Activated naive CD8-positive, alpha-beta T cell treated with anti-CD3 and anti-CD28 coated beads, Interleukin-2, amount 50 U/mL, for 24 hours (primary cell): ENCODE measurements at regions not wholly inside any gene's neighbourhood (a gene's known extent, or its start where the extent isn't known, plus 50 kb on each side); places are given as distances from the start of the nearest gene placed in this dataset.
"Not testable (repeated sequence)": the region's sequence is repeated elsewhere in the genome, so short reads cannot be mapped to it uniquely, and the experiment has no call there.

Experiments used
- ATAC-seq: fragments of 150-1000 bp; cut with Tn5 transposase; one replicate; pipeline ENCODE4 v1.10.0; 2021
- DNase-seq: peaks from one replicate; pipeline ENCODE4 v3.0.0; 2021
- H3K27ac Mint-ChIP-seq: one replicate; pipeline ENCODE4 v1.8.0; 2021; ENCODE audit warnings: mild to moderate bottlenecking, mixed read lengths
- H3K27me3 Mint-ChIP-seq: one replicate; pipeline ENCODE4 v1.8.0; 2021; ENCODE audit warnings: mixed read lengths
- H3K36me3 Mint-ChIP-seq: one replicate; pipeline ENCODE4 v1.8.0; 2021; ENCODE audit warnings: low read depth, mixed read lengths
- H3K4me1 Mint-ChIP-seq: one replicate; pipeline ENCODE4 v1.8.0; 2021; ENCODE audit warnings: mixed read lengths
- H3K4me3 Mint-ChIP-seq: one replicate; pipeline ENCODE4 v1.8.0; 2021; ENCODE audit warnings: mild to moderate bottlenecking, moderate library complexity, mixed read lengths
- H3K9me3 Mint-ChIP-seq: one replicate; pipeline ENCODE4 v1.8.0; 2021; ENCODE audit warnings: mixed read lengths

- not testable (repeated sequence) for DNase-seq, H3K9me3 Mint-ChIP-seq, H3K4me3 Mint-ChIP-seq, H3K27me3 Mint-ChIP-seq, H3K36me3 Mint-ChIP-seq, H3K4me1 Mint-ChIP-seq, H3K27ac Mint-ChIP-seq, ATAC-seq
These were observed 101.2 kb upstream of the FOXD4L5 start for GRCh38 chr9:65386191-65386590.

- not testable (repeated sequence) for H3K27me3 Mint-ChIP-seq, H3K4me3 Mint-ChIP-seq, DNase-seq, H3K27ac Mint-ChIP-seq, H3K9me3 Mint-ChIP-seq, H3K4me1 Mint-ChIP-seq, H3K36me3 Mint-ChIP-seq, ATAC-seq
These were observed 100.6 kb upstream of the FOXD4L5 start for GRCh38 chr9:65385655-65386024.

- H3K27ac Mint-ChIP-seq, DNase-seq, H3K9me3 Mint-ChIP-seq, H3K27me3 Mint-ChIP-seq, H3K4me3 Mint-ChIP-seq, H3K36me3 Mint-ChIP-seq, H3K4me1 Mint-ChIP-seq, ATAC-seq: not testable (repeated sequence)
These were observed 100.0 kb upstream of the FOXD4L5 start for GRCh38 chr9:65384759-65385654.

- H3K4me3 Mint-ChIP-seq, H3K27ac Mint-ChIP-seq, H3K36me3 Mint-ChIP-seq, H3K9me3 Mint-ChIP-seq, H3K4me1 Mint-ChIP-seq, H3K27me3 Mint-ChIP-seq, ATAC-seq: not testable (repeated sequence)
- DNase-seq, result peak; percentile 5
These were observed 99.1 kb upstream of the FOXD4L5 start for GRCh38 chr9:65384066-65384465.

GRCh38 chr9:65383646-65384045 lies 98.6 kb upstream of the FOXD4L5 start:
- ATAC-seq, H3K27me3 Mint-ChIP-seq, DNase-seq, H3K4me1 Mint-ChIP-seq, H3K4me3 Mint-ChIP-seq, H3K27ac Mint-ChIP-seq, H3K9me3 Mint-ChIP-seq, H3K36me3 Mint-ChIP-seq: not testable (repeated sequence)

GRCh38 chr9:65382701-65383318 lies 97.8 kb upstream of the FOXD4L5 start:
- H3K4me3 Mint-ChIP-seq, H3K27ac Mint-ChIP-seq, DNase-seq, H3K27me3 Mint-ChIP-seq, H3K4me1 Mint-ChIP-seq, H3K36me3 Mint-ChIP-seq, H3K9me3 Mint-ChIP-seq, ATAC-seq: not testable (repeated sequence)
